Retinal pigment epithelial cell (primary cell): ENCODE measurements at regions not wholly inside any gene's neighbourhood (a gene's known extent, or its start where the extent isn't known, plus 50 kb on each side); places are given as distances from the start of the nearest gene placed in this dataset.

Source experiments
- DNase-seq: peaks from one replicate; pipeline ENCODE4 v3.0.0-alpha.2; 2010; ENCODE audit warnings: low read depth
- H3K4me3 ChIP-seq: 2 replicates; pipeline ENCODE4 v1.5.1; 2011; ENCODE audit warnings: mild to moderate bottlenecking, low read length, control low read depth, moderate library complexity
- CTCF ChIP-seq: conservative IDR thresholded peaks from 2 replicates; pipeline ENCODE4 v1.5.1; 2011; ENCODE audit warnings: low read depth, low read length, control low read depth, inconsistent platforms

GRCh38 chrX:140206657-140207056 lies 241.3 kb upstream of the CXorf66 start:
- no peak for DNase-seq
- no peak overlapping the region for H3K4me3 ChIP-seq
- no peak for TF ChIP-seq CTCF

GRCh38 chrX:140190441-140191108 lies 225.3 kb upstream of the CXorf66 start:
- TF ChIP-seq CTCF, result no peak
- no peak overlapping the region for H3K4me3 ChIP-seq
- DNase-seq, result peak; percentile 34

GRCh38 chrX:140180585-140180984 lies 215.3 kb upstream of the CXorf66 start:
- H3K4me3 ChIP-seq, result no peak overlapping the region
- TF ChIP-seq CTCF, result no peak
- DNase-seq, result peak; percentile 68

- TF ChIP-seq CTCF, result no peak
Measured at GRCh38 chrX:140177821-140178220, 212.5 kb upstream of the CXorf66 start.

GRCh38 chrX:140172401-140172800 lies 207.1 kb upstream of the CXorf66 start:
- DNase-seq, result no peak
- TF ChIP-seq CTCF, result no peak
- no peak overlapping the region for H3K4me3 ChIP-seq

More at GRCh38 chrX:140177821-140178220, 212.5 kb upstream of the CXorf66 start:
- no peak for DNase-seq
- no peak overlapping the region for H3K4me3 ChIP-seq

GRCh38 chrX:140167551-140167950 lies 202.2 kb upstream of the CXorf66 start:
- DNase-seq, result peak; percentile 5
- TF ChIP-seq CTCF, result no peak

GRCh38 chrX:140165849-140166248 lies 200.5 kb upstream of the CXorf66 start:
- no peak for DNase-seq
- H3K4me3 ChIP-seq, result no peak overlapping the region
- TF ChIP-seq CTCF, result no peak

More at GRCh38 chrX:140167551-140167950, 202.2 kb upstream of the CXorf66 start:
- no peak overlapping the region for H3K4me3 ChIP-seq
